ENCODE measurements at regions not wholly inside any gene's neighbourhood (a gene's known extent, or its start where the extent isn't known, plus 50 kb on each side); places are given as distances from the start of the nearest gene placed in this dataset.

DNA sequence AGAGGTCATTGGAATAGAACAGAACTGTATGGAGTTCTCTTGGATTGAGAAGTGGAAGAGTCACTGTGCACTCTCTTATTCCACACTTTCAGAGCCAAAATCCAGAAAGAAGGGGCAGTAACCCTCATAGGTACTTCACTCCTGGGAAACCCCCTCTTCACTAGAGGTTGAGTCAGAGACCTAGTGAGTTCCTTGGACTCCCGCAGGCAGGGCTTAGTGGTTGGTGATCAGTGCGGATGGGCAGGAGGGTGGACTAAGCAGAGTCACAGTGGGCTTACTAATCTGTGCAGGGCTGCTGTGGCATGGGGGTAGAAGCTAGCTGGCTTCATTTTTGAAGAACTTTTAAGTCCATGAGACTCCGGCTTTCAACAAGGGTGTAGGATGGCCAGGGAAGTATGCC, 95.0 kb upstream of the MLN start:
- no peak overlapping the region for H3K27ac ChIP-seq (ENCODE audit: insufficient read length, low read depth, low read length)
- H3K9ac ChIP-seq (ENCODE audit: extremely low read depth, insufficient read length, low read length) = no peak overlapping the region
- H3K56ac ChIP-seq (ENCODE audit: insufficient read length, low read depth, low read length) = no peak overlapping the region
- H2BK5ac ChIP-seq (ENCODE audit: insufficient read length, low read length) = no peak overlapping the region
- no peaks in the 10 kb centered on the region for H3K9me3 Mint-ChIP-seq
- no peak overlapping the region for H3K27ac Mint-ChIP-seq
- TF ChIP-seq, protein P1, sequence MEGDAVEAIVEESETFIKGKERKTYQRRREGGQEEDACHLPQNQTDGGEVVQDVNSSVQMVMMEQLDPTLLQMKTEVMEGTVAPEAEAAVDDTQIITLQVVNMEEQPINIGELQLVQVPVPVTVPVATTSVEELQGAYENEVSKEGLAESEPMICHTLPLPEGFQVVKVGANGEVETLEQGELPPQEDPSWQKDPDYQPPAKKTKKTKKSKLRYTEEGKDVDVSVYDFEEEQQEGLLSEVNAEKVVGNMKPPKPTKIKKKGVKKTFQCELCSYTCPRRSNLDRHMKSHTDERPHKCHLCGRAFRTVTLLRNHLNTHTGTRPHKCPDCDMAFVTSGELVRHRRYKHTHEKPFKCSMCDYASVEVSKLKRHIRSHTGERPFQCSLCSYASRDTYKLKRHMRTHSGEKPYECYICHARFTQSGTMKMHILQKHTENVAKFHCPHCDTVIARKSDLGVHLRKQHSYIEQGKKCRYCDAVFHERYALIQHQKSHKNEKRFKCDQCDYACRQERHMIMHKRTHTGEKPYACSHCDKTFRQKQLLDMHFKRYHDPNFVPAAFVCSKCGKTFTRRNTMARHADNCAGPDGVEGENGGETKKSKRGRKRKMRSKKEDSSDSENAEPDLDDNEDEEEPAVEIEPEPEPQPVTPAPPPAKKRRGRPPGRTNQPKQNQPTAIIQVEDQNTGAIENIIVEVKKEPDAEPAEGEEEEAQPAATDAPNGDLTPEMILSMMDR (conservative IDR thresholded peaks at IDR 0.05) = no peak
- WGBS (ENCODE audit: extremely low coverage, insufficient read length, low lambda C conversion rate) = no CpG with 5 or more reads among the region's 3 CpGs
- H3K4ac ChIP-seq (ENCODE audit: low read depth, low read length) = no peak overlapping the region
- no peak overlapping the region for H2BK20ac ChIP-seq (ENCODE audit: low read depth, low read length, poor library complexity, severe bottlenecking)
- H4K91ac ChIP-seq (ENCODE audit: insufficient read length, low read depth, low read length) = no peak overlapping the region
- H3K4me1 Mint-ChIP-seq = peaks cover 16 to 18% of the 10 kb centered on the region in 2 experiments
- peaks cover 32% of the 10 kb centered on the region for H3K27me3 Mint-ChIP-seq (ENCODE audit: low read depth)
- no peak overlapping the region for H2BK12ac ChIP-seq (ENCODE audit: insufficient read length, low read depth, low read length)
- no peak overlapping the region for H2BK120ac ChIP-seq (ENCODE audit: low read depth, low read length, poor library complexity, severe bottlenecking)
- H3K14ac ChIP-seq (ENCODE audit: insufficient read depth, low read length) = no peak overlapping the region
- H3K18ac ChIP-seq (ENCODE audit: insufficient read length, low read depth, low read length) = no peak overlapping the region
- no peaks in the 10 kb centered on the region; a peak in 1 of 7 replicates for H3K36me3 Mint-ChIP-seq (ENCODE audit: insufficient read depth in 1 of 3, low read depth in 3 of 3)
- no peak overlapping the region for H2AK5ac ChIP-seq (ENCODE audit: insufficient read length, low read length)
- no peaks in the 10 kb centered on the region for H3K79me1 ChIP-seq (ENCODE audit: insufficient read depth, low read depth, low read length, poor library complexity, severe bottlenecking)
- no peak overlapping the region for H4K5ac ChIP-seq (ENCODE audit: insufficient read length, low read depth, low read length)
- no peak overlapping the region for H3K4me3 Mint-ChIP-seq
- no peak for DNase-seq
- no peaks in the 10 kb centered on the region for H4K20me1 ChIP-seq (ENCODE audit: control insufficient read depth, insufficient read depth, insufficient read length)
- no peaks in the 10 kb centered on the region for H3K79me2 ChIP-seq (ENCODE audit: insufficient read depth, low read length)
- H3K9me3 ChIP-seq (ENCODE audit: control insufficient read depth, low read depth, low read length) = no peaks in the 10 kb centered on the region
- H3K27me3 ChIP-seq (ENCODE audit: insufficient read depth, low read length) = no peaks in the 10 kb centered on the region
- no peaks in the 10 kb centered on the region for H3K23me2 ChIP-seq (ENCODE audit: insufficient read length, low read depth, low read length, poor library complexity, severe bottlenecking)
- H3K4me1 ChIP-seq (ENCODE audit: insufficient read depth, low read length) = no peaks in the 10 kb centered on the region
- H4K8ac ChIP-seq (replicated peaks; ENCODE audit: insufficient read length, low read depth, low read length) = no peak overlapping the region
- no peak overlapping the region for H3K4me2 ChIP-seq (ENCODE audit: insufficient read depth, insufficient read length, low read length)
- no peak overlapping the region for H3T11ph ChIP-seq (ENCODE audit: low read length)
- H2BK15ac ChIP-seq (ENCODE audit: low read depth, low read length) = no peak overlapping the region
- no peak overlapping the region for H3K23ac ChIP-seq (ENCODE audit: insufficient read length, low read depth, low read length)
- no peak overlapping the region for H2AFZ ChIP-seq (ENCODE audit: low read length)

All from H9 (cell line).